ENCODE measurements at regions not wholly inside any gene's neighbourhood (a gene's known extent, or its start where the extent isn't known, plus 50 kb on each side); places are given as distances from the start of the nearest gene placed in this dataset.

DNA sequence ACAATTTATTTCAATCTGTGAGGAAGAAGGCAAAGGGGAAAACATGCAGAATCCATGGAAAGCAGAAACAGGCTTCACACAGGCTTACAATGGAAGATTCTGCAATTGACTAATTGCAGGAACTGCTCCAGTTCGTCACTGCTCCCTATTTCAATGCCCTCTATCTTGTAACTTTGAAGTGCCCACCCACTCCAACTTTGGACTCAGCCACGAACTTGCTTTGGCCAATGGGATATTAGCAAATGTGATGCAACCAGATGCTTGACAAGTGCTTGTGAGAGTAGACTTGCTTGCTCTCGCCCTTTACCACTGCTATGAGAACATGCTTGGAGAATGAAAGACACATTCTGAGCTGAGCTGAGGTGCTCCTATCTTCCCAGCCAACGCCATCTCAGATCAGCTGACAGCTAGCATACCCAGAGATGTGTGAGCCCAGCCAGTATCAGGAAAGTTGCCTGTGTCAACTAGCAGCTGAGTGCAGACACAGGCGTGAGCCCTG is 105.7 kb upstream of the PTCHD1 start:
- no peak for DNase-seq

DNA sequence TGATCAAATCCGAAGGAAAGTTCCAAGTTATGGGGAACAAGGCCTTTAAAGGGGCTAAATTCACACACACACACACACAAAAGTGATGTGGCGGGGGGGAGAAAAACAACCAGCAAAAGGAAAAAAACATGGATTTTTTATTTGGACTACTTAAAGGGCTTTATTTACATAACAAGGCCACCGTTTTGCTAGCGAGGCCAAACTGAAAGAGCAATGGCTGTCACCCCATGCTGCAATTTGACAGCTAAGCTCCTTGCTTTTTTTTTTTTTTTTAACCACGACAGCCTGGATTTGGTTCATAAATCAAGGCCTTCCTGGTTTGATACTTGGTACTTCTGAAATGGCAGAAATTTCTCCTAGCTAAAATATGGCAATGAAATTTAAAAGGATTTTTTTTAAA is 99.6 kb upstream of the PTCHD1 start:
- DNase-seq, result no peak

- DNase-seq, result no peak
Observed at GRCh38 chrX:23246001-23246400, 88.6 kb upstream of the PTCHD1 start.

DNA sequence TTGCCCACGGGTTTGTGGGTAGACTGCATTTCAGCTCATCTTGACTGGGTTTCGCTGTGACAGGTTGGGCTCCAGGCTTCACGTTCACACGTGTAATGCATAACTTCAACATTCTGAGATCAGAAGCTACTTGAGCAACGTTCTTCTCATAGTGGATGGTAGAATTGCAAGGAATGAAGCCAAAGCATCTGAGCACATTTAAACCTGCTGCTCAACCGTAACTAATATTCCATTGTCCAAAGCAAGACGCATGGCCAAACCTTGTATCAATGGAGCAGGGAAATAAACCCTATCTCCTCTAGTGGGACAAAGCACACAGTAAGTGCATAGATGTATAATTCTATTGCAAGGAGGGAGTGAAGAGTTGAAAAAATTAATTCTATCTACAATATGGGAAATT is 86.5 kb upstream of the PTCHD1 start:
- DNase-seq, result no peak

DNA sequence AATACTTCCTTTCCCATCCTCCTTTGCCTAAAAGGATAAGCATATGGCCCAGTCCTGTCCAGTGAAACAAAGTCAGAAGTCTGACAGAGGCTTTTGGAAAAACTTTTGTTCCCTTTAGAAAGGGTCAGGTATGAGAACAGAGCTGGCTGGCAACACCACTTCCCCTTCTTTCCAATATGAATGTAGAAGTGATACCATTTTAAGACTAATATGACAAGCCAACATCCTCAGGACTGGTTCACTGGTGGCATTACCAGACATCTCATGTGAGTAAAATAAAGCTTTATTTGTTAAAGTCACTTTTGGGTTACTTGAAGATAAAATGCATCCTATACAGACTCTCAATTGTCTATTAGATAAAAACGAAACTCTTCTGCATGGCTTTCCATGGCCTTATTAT is 83.6 kb upstream of the PTCHD1 start:
- no peak for DNase-seq

DNA sequence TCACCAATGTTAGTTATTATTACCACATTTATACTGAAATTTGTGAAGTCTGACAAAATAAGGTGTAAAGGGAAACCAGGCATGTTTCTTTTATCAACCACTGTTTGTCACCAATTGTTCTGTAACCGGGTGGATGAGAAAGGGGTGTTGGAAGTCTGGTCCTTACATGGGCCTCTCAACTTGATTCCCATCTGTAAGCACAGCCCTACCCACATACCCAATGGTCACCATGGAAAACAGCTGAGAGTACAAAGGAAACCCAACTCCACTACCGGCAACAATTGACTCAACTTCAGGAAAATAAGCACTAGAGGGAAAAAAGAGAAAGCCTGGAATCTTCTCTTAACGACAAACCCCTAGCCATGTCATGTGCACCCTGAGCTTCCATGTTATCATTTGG is 70.8 kb upstream of the PTCHD1 start:
- no peak for DNase-seq

- no peak for DNase-seq
Observed at GRCh38 chrX:23269923-23270322, 64.7 kb upstream of the PTCHD1 start.

DNA sequence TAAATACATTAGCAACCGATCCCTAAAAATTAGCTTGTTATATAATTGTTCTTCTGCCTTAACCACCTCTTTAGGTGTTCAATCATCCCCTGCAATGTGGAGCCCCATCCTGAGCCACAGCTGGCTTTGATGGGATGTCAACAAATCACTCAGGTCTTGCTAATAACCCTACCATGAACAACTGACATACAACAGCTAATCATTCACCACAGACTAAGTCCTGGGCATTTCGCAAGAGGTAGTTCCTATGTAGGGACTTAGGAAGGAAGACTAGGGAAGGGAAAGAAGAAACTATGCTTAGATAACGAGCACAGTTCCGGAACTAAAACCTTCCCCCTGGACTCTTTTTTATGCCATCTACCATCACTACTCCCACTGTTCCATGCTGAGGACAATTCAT is 63.6 kb upstream of the PTCHD1 start:
- DNase-seq, result no peak

- no peak for DNase-seq
Observed at GRCh38 chrX:23276475-23276874, 58.2 kb upstream of the PTCHD1 start.
